GM12878 (cell line): ENCODE measurements at regions not wholly inside any gene's neighbourhood (a gene's known extent, or its start where the extent isn't known, plus 50 kb on each side); places are given as distances from the start of the nearest gene placed in this dataset.

Source experiments
- ATAC-seq: fragments of 200-7000 bp; cut with Tn5 transposase; 3 replicates; pipeline ENCODE4 v1.9.1; 2020; ENCODE audit warnings: mild to moderate bottlenecking, moderate library complexity
- BruUV-seq: library from RNA; stranded (reverse); fragments of 400-500 nt; replicated peaks from 2 replicates; lab custom pipeline; 2021; lab: Mats Ljungman, UMichigan
- CTCF ChIA-PET: fragments of 300-600 bp; sonication (Branson Sonifier 250); formaldehyde crosslinking; extraction: SDS; loops from one replicate; lab custom pipeline; 2021; ENCODE audit warnings: inconsistent platforms; lab: Yijun Ruan, JAX
- POLR2A ChIA-PET: fragments of 350-600 bp; formaldehyde crosslinking; extraction: SDS; loops from one replicate; lab custom pipeline; 2021; ENCODE audit warnings: inconsistent platforms; lab: Charles Lee
- RAD21 ChIA-PET: fragments of 300-600 bp; sonication (Branson Sonifier 250); formaldehyde crosslinking; loops from one replicate; lab custom pipeline; 2023; ENCODE audit warnings: antibody characterized with exemption; ENCODE audit not compliant: unreplicated experiment; lab: Charles Lee
- SMC1A ChIA-PET: fragments of 300-600 bp; sonication (Branson Sonifier 250); formaldehyde crosslinking; loops from one replicate; lab custom pipeline; 2023; ENCODE audit not compliant: unreplicated experiment, uncharacterized antibody; lab: Charles Lee
- DNase-seq: peaks from one replicate; pipeline ENCODE4 v3.0.0-alpha.2; 2011; ENCODE audit warnings: low read depth, low spot score
- FAIRE-seq: peaks from 3 replicates; lab custom pipeline; 2011; peaks lifted over from hg19 to GRCh38; lab: Jason Lieb, UNC
- H2AFZ ChIP-seq: 2 replicates; pipeline ENCODE4 v1.6.0; 2011; ENCODE audit warnings: low read depth, low read length, control low read depth; ENCODE audit not compliant: control insufficient read depth
- H3K27ac ChIP-seq: 2 replicates; pipeline ENCODE4 v1.5.1; 2011; ENCODE audit warnings: control low read depth; ENCODE audit not compliant: control insufficient read depth, insufficient read depth
- H3K27me3 ChIP-seq, 2 experiments: replicated peaks in 1 of 2; 2 replicates each; pipeline versions ENCODE4 v1.6.0 to v1.6.1; 2011; ENCODE audit warnings: low read length in 1 of 2; ENCODE audit not compliant: control insufficient read depth in 2 of 2, insufficient read depth in 2 of 2
- H3K36me3 ChIP-seq, 2 experiments: 2 replicates each; pipeline ENCODE4 v1.5.1; 2011; ENCODE audit warnings: low read length in 1 of 2; ENCODE audit not compliant: control insufficient read depth in 2 of 2, insufficient read depth in 2 of 2
- H3K4me1 ChIP-seq: 2 replicates; pipeline ENCODE4 v1.6.1; 2011; ENCODE audit warnings: mild to moderate bottlenecking, low read length, moderate library complexity, mixed read lengths; ENCODE audit not compliant: control insufficient read depth, insufficient read depth
- H3K4me2 ChIP-seq: 2 replicates; pipeline ENCODE4 v1.6.0; 2011; ENCODE audit warnings: control low read depth; ENCODE audit not compliant: control insufficient read depth, insufficient read depth
- H3K4me3 ChIP-seq: fragments of 200-600 bp; sonication (generic); 2 replicates; pipeline ENCODE4 v1.5.1; 2016
- H3K79me2 ChIP-seq: 2 replicates; pipeline ENCODE4 v1.6.0; 2011; ENCODE audit warnings: low read length; ENCODE audit not compliant: control insufficient read depth, insufficient read depth
- H3K9ac ChIP-seq: 2 replicates; pipeline ENCODE4 v1.8.0; 2011; ENCODE audit warnings: low read length, control low read depth, mixed read lengths; ENCODE audit not compliant: control insufficient read depth, insufficient read depth
- H3K9me3 ChIP-seq: replicated peaks from 3 replicates; pipeline ENCODE4 v1.5.1; 2011; ENCODE audit warnings: mild to moderate bottlenecking, low read length; ENCODE audit not compliant: control insufficient read depth, insufficient read depth
- H4K20me1 ChIP-seq: 2 replicates; pipeline ENCODE4 v1.6.0; 2011; ENCODE audit not compliant: control insufficient read depth, insufficient read depth
- BCL11A ChIP-seq: IDR thresholded peaks from 2 replicates; pipeline ENCODE4 v1.6.1; 2011; ENCODE audit warnings: low read depth, low read length
- CBX3 ChIP-seq: fragments of 200-600 bp; sonication (generic); IDR thresholded peaks from 2 replicates; pipeline ENCODE4 v1.6.1; 2016; ENCODE audit warnings: low read depth, borderline replicate concordance
- CHD4 ChIP-seq: fragments of 200-600 bp; sonication (generic); IDR thresholded peaks from 2 replicates; pipeline ENCODE4 v1.6.1; 2016; ENCODE audit warnings: mild to moderate bottlenecking
- EED ChIP-seq: sonication (generic); IDR thresholded peaks from 2 replicates; pipeline ENCODE4 v1.6.1; 2016; ENCODE audit warnings: antibody characterized with exemption, low read depth
- PAX8 ChIP-seq: fragments of 450-650 bp; IDR thresholded peaks from 2 replicates; pipeline ENCODE4 v1.6.1; 2017; ENCODE audit warnings: mild to moderate bottlenecking, moderate library complexity
- WGBS: methylation state at CpG from one replicate; pipeline ENCODE4 v1.1.6; 2016; ENCODE audit warnings: low lambda C conversion rate; ENCODE audit not compliant: insufficient replicate concordance, insufficient coverage; ENCODE audit errors: missing lambda C conversion rate; 5-methylcytosine and 5-hydroxymethylcytosine counted together
- in situ Hi-C: fragments of 300-500 bp; cut with MboI; formaldehyde crosslinking; loops from 9 replicates; pipeline ENCODE4 v1.14.3; 2018; ENCODE audit warnings: mixed read lengths
- intact Hi-C: fragments of 100-400 bp; cut with micrococcal nuclease; formaldehyde crosslinking; loops from one replicate; pipeline ENCODE4 v1.14.2; 2022; ENCODE audit not compliant: unreplicated experiment
- TF ChIP-seq, protein P1 (sequence below): fragments of 450-650 bp; formaldehyde crosslinking; IDR thresholded peaks from 2 replicates; pipeline ENCODE4 v1.4.0; 2022; ENCODE audit warnings: mild to moderate bottlenecking, moderate library complexity

DNA sequence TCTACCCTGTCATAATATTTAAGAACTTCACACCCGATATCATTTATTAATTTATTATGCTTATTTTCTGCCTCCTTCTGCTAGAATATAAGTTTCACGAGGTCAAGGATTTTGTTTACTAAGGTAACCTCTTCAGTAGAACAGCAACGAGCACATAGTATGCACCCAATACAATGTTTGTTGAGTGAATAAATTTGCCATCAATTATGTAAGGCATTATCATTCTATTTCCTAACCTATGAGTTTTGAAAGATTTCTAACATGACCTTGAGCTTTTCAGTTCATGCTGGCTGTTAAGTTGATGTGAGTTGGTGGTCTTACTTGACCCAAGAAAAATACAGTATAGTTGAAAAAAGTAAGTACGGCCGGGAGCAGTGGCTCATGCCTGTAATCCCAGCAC, 125.9 kb upstream of the LOC128125822 start (continued):
- TF ChIP-seq, protein P1, sequence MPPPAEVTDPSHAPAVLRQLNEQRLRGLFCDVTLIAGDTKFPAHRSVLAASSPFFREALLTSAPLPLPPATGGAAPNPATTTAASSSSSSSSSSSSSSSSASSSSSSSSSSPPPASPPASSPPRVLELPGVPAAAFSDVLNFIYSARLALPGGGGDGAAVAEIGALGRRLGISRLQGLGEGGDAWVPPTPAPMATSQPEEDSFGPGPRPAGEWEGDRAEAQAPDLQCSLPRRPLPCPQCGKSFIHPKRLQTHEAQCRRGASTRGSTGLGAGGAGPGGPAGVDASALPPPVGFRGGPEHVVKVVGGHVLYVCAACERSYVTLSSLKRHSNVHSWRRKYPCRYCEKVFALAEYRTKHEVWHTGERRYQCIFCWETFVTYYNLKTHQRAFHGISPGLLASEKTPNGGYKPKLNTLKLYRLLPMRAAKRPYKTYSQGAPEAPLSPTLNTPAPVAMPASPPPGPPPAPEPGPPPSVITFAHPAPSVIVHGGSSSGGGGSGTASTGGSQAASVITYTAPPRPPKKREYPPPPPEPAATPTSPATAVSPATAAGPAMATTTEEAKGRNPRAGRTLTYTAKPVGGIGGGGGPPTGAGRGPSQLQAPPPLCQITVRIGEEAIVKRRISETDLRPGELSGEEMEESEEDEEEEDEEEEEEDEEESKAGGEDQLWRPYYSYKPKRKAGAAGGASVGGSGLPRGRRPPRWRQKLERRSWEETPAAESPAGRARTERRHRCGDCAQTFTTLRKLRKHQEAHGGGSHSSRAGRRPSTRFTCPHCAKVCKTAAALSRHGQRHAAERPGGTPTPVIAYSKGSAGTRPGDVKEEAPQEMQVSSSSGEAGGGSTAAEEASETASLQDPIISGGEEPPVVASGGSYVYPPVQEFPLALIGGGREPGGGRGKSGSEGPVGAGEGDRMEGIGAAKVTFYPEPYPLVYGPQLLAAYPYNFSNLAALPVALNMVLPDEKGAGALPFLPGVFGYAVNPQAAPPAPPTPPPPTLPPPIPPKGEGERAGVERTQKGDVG (CRISPR knock-in tag), result no peak
- TF ChIP-seq EED, result no peak

DNA sequence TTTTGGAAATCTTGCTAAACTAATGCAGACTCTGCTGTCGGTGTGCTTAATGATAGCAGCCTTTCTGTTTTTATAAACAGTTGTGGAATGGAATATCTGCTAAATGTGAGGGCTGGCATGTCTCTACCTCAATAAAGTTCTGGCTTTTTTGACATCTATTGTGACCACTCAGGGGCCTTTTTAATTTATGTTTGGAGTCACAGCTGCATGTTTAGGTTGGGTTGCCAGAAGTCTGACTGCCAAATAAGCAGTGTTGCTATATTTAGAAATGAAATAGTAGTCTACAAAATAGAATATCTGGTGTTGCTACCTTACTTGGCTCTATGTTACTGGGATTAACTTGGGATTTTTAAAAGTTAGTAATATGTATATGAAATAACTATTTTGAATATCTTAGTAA, 125.1 kb upstream of the LOC128125822 start:
- ChIA-PET RAD21 (no interaction called here), SMC1A (interaction anchor here (0.7 kb wide), 1 partner anchor 28 kb away, joined by 3 read pairs; no protein-coding TSS in a partner anchor), CTCF (no interaction called here), POLR2A (no interaction called here)
- no peak overlapping the region for H3K9ac ChIP-seq
- H3K4me3 ChIP-seq, result no peak overlapping the region
- BruUV-seq, result no TSS peak
- no peaks in the 10 kb centered on the region for H3K79me2 ChIP-seq
- no peaks in the 10 kb centered on the region for H3K4me1 ChIP-seq
- TF ChIP-seq PAX8, result no peak
- no peak for TF ChIP-seq BCL11A
- TF ChIP-seq CBX3, result no peak
- no peak for TF ChIP-seq CHD4
- no peaks in the 10 kb centered on the region for H3K27me3 ChIP-seq
- no peak for ATAC-seq
- no peak overlapping the region for H3K4me2 ChIP-seq
- H2AFZ ChIP-seq, result no peak overlapping the region
- no peaks in the 10 kb centered on the region for H4K20me1 ChIP-seq
- in situ Hi-C loops (no loop called here), intact Hi-C loops (no loop called here)
- H3K36me3 ChIP-seq, result no peaks in the 10 kb centered on the region
- no peak overlapping the region for H3K27ac ChIP-seq
- DNase-seq, result no peak
- H3K9me3 ChIP-seq, result no peaks in the 10 kb centered on the region; the same call in 2 of the 3 replicates
- 96% methylated on average over 1 of the region's 1 CpG for WGBS
- FAIRE-seq, result no peak
